Liver (tissue), 8 donors: ENCODE measurements at regions not wholly inside any gene's neighbourhood (a gene's known extent, or its start where the extent isn't known, plus 50 kb on each side); places are given as distances from the start of the nearest gene placed in this dataset.

Source experiments
- DNase-seq: peaks from one replicate; pipeline ENCODE4 v3.0.0-alpha.2; 2017; ENCODE audit warnings: low spot score
- H3K27ac ChIP-seq, 2 donors: one replicate each; pipeline ENCODE4 v1.7.0; 2013; ENCODE audit warnings: inconsistent platforms in 2 of 2, low read length in 2 of 2, control low read depth in 1 of 2, low read depth in 1 of 2, mild to moderate bottlenecking in 1 of 2
- H3K27me3 ChIP-seq, 4 donors: one replicate each; pipeline versions ENCODE4 v1.6.1 to v1.7.0; 2013; ENCODE audit warnings: low read length in 3 of 4, inconsistent platforms in 1 of 4, mild to moderate bottlenecking in 1 of 4, moderate library complexity in 1 of 4; ENCODE audit not compliant: control insufficient read depth in 4 of 4, insufficient read depth in 4 of 4
- H3K36me3 ChIP-seq, 4 donors: one replicate each; pipeline versions ENCODE4 v1.6.1 to v1.7.0; 2013; ENCODE audit warnings: low read length in 3 of 4, mild to moderate bottlenecking in 3 of 4, low read depth in 1 of 4, moderate library complexity in 1 of 4; ENCODE audit not compliant: control insufficient read depth in 4 of 4, insufficient read depth in 3 of 4
- H3K4me1 ChIP-seq, 4 donors: one replicate each; pipeline versions ENCODE4 v1.6.1 to v1.7.0; 2013; ENCODE audit warnings: low read length in 3 of 4, mild to moderate bottlenecking in 3 of 4, moderate library complexity in 1 of 4; ENCODE audit not compliant: control insufficient read depth in 4 of 4, insufficient read depth in 4 of 4
- H3K4me3 ChIP-seq, 3 donors: one replicate each; pipeline versions ENCODE4 v1.6.1 to v1.7.0; 2013; ENCODE audit warnings: low read length in 3 of 3, control low read depth in 1 of 3, low read depth in 1 of 3, mild to moderate bottlenecking in 1 of 3
- H3K9ac ChIP-seq, 2 donors: one replicate each; pipeline ENCODE4 v1.7.0; 2013; ENCODE audit warnings: low read length in 2 of 2, mild to moderate bottlenecking in 2 of 2, moderate library complexity in 2 of 2, control low read depth in 1 of 2, low read depth in 1 of 2
- H3K9me3 ChIP-seq, 4 donors: one replicate each; pipeline versions ENCODE4 v1.6.1 to v1.7.0; 2013; ENCODE audit warnings: low read length in 3 of 4; ENCODE audit not compliant: control insufficient read depth in 4 of 4
- EGR1 ChIP-seq, 2 donors: IDR thresholded peaks; 2 replicates each; pipeline ENCODE4 v1.6.1; 2016 to 2018; ENCODE audit warnings: antibody characterized with exemption in 2 of 2, low read depth in 2 of 2
- FOXA1 ChIP-seq: IDR thresholded peaks from 2 replicates; pipeline ENCODE4 v1.6.1; 2016; ENCODE audit warnings: antibody characterized with exemption
- FOXA2 ChIP-seq: IDR thresholded peaks from 2 replicates; pipeline ENCODE4 v1.6.1; 2016; ENCODE audit warnings: antibody characterized with exemption
- GABPA ChIP-seq, 2 donors: IDR thresholded peaks in 1 of 2; conservative IDR thresholded peaks in 1 of 2; 2 replicates each; pipeline ENCODE4 v1.6.1; 2016; ENCODE audit warnings: antibody characterized with exemption in 2 of 2, mild to moderate bottlenecking in 1 of 2, moderate library complexity in 1 of 2
- HNF4A ChIP-seq, 2 donors: conservative IDR thresholded peaks; 2 replicates each; pipeline ENCODE4 v1.6.1; 2016; ENCODE audit warnings: antibody characterized with exemption in 2 of 2, mild to moderate bottlenecking in 2 of 2
- HNF4G ChIP-seq: IDR thresholded peaks from 2 replicates; pipeline ENCODE4 v1.6.1; 2016; ENCODE audit warnings: antibody characterized with exemption
- JUND ChIP-seq, 2 donors: IDR thresholded peaks; 2 replicates each; pipeline ENCODE4 v1.6.1; 2016; ENCODE audit warnings: antibody characterized with exemption in 2 of 2
- NR2F2 ChIP-seq: IDR thresholded peaks from 2 replicates; pipeline ENCODE4 v1.6.1; 2016; ENCODE audit warnings: antibody characterized with exemption
- RAD21 ChIP-seq, 2 donors: IDR thresholded peaks; 2 replicates each; pipeline ENCODE4 v1.6.1; 2016; ENCODE audit warnings: antibody characterized with exemption in 2 of 2, mild to moderate bottlenecking in 2 of 2
- RXRA ChIP-seq, 2 donors: IDR thresholded peaks; 2 replicates each; pipeline ENCODE4 v1.6.1; 2017 to 2018; ENCODE audit warnings: antibody characterized with exemption in 2 of 2, mild to moderate bottlenecking in 1 of 2
- SP1 ChIP-seq: IDR thresholded peaks from 2 replicates; pipeline ENCODE4 v1.6.1; 2018; ENCODE audit warnings: antibody characterized with exemption, mild to moderate bottlenecking
- YY1 ChIP-seq: IDR thresholded peaks from 2 replicates; pipeline ENCODE4 v1.6.1; 2016; ENCODE audit warnings: antibody characterized with exemption, mild to moderate bottlenecking
- WGBS: extraction: QIAGEN DNeasy Blood & Tissue Kit; methylation state at CpG from one replicate; pipeline ENCODE4 v1.1.7; 2013; 5-methylcytosine and 5-hydroxymethylcytosine counted together
- TF ChIP-seq, protein P1 (sequence below): IDR thresholded peaks from 2 replicates; pipeline ENCODE4 v1.6.1; 2016; ENCODE audit warnings: antibody characterized with exemption
- TF ChIP-seq, protein P2 (sequence below): fragments of 150-350 bp; IDR thresholded peaks from 2 replicates; pipeline ENCODE4 v1.5.1; 2017; ENCODE audit warnings: improper control_type of control experiment, low read depth, low read length; ENCODE audit not compliant: missing input control
- TF ChIP-seq, protein P3 (sequence below): IDR thresholded peaks from 2 replicates; pipeline ENCODE4 v1.6.1; 2016; ENCODE audit warnings: antibody characterized with exemption
- TF ChIP-seq, protein P4 (sequence below): IDR thresholded peaks from 2 replicates; pipeline ENCODE4 v1.6.1; 2016; ENCODE audit warnings: antibody characterized with exemption
- TF ChIP-seq, protein P5 (sequence below): IDR thresholded peaks from 2 replicates; pipeline ENCODE4 v1.6.1; 2016; ENCODE audit warnings: antibody characterized with exemption, mild to moderate bottlenecking
- donor health status: healthy.
- donor health status: healthy.
- donor health status: healthy.
- donor health status: healthy.
- donor health status: healthy.

DNA sequence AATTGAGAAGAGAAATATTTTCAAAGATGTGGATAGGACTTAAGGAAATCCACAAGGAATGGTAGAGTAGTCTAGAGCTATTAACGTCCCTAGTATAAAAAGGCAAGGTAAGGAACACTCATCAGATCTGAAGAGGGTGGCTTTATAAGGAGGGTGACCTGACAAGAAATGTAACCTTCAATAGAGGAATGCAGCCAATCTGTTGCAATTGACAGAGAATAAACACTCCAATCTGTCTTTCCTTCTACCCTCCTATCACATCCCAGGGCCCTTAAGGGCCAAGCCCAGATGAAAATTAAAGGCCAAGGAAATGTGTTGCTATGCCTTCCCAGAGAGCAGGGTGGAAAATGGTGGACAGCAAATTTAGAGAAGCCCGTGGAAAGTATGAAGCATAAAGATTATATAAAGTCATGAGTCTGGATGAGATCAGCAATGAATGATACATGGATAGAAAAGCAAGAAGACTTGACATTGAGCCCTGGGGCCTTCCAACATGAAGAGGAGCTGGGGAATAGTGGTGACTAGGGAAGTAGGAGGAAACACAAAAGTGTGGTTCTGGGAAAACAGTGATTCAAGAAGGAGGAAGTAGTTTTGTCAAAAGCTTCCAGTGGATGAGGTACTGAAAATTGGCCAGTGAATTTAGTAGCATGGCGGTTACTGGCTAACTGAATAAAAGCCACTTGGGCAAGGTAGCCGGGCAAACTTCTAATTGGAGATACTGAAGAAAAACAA lies 270.6 kb upstream of the TANK start:
- H3K27ac ChIP-seq = no peak overlapping the region
- WGBS = 95% methylated on average over 4 of the region's 4 CpGs
- no peaks in the 10 kb centered on the region for H3K27me3 ChIP-seq
- no peaks in the 10 kb centered on the region for H3K4me1 ChIP-seq
- H3K9ac ChIP-seq = no peak overlapping the region
- no peak for TF ChIP-seq RXRA (IDR thresholded peaks at IDR 0.05)
- TF ChIP-seq EGR1 (IDR thresholded peaks at IDR 0.05; ENCODE audit: low read depth in 2 of 2) = no peak
- TF ChIP-seq, protein P1, sequence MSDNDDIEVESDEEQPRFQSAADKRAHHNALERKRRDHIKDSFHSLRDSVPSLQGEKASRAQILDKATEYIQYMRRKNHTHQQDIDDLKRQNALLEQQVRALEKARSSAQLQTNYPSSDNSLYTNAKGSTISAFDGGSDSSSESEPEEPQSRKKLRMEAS = no peak
- TF ChIP-seq, protein P2, sequence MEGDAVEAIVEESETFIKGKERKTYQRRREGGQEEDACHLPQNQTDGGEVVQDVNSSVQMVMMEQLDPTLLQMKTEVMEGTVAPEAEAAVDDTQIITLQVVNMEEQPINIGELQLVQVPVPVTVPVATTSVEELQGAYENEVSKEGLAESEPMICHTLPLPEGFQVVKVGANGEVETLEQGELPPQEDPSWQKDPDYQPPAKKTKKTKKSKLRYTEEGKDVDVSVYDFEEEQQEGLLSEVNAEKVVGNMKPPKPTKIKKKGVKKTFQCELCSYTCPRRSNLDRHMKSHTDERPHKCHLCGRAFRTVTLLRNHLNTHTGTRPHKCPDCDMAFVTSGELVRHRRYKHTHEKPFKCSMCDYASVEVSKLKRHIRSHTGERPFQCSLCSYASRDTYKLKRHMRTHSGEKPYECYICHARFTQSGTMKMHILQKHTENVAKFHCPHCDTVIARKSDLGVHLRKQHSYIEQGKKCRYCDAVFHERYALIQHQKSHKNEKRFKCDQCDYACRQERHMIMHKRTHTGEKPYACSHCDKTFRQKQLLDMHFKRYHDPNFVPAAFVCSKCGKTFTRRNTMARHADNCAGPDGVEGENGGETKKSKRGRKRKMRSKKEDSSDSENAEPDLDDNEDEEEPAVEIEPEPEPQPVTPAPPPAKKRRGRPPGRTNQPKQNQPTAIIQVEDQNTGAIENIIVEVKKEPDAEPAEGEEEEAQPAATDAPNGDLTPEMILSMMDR = no peak
- no peak for TF ChIP-seq SP1
- TF ChIP-seq NR2F2 = no peak
- no peak for TF ChIP-seq GABPA (IDR thresholded peaks at IDR 0.05 in 1 of 2, conservative IDR thresholded peaks at IDR 0.05 in 1 of 2)
- no peak for TF ChIP-seq RAD21 (IDR thresholded peaks at IDR 0.05)
- TF ChIP-seq HNF4A (conservative IDR thresholded peaks at IDR 0.05) = no peak
- TF ChIP-seq, protein P3, sequence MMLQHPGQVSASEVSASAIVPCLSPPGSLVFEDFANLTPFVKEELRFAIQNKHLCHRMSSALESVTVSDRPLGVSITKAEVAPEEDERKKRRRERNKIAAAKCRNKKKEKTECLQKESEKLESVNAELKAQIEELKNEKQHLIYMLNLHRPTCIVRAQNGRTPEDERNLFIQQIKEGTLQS = no peak
- TF ChIP-seq HNF4G = no peak
- TF ChIP-seq JUND (IDR thresholded peaks at IDR 0.05) = no peak
- TF ChIP-seq FOXA2 = no peak
- TF ChIP-seq, protein P4, sequence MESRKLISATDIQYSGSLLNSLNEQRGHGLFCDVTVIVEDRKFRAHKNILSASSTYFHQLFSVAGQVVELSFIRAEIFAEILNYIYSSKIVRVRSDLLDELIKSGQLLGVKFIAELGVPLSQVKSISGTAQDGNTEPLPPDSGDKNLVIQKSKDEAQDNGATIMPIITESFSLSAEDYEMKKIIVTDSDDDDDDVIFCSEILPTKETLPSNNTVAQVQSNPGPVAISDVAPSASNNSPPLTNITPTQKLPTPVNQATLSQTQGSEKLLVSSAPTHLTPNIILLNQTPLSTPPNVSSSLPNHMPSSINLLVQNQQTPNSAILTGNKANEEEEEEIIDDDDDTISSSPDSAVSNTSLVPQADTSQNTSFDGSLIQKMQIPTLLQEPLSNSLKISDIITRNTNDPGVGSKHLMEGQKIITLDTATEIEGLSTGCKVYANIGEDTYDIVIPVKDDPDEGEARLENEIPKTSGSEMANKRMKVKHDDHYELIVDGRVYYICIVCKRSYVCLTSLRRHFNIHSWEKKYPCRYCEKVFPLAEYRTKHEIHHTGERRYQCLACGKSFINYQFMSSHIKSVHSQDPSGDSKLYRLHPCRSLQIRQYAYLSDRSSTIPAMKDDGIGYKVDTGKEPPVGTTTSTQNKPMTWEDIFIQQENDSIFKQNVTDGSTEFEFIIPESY = no peak
- no peak for TF ChIP-seq FOXA1
- TF ChIP-seq, protein P5, sequence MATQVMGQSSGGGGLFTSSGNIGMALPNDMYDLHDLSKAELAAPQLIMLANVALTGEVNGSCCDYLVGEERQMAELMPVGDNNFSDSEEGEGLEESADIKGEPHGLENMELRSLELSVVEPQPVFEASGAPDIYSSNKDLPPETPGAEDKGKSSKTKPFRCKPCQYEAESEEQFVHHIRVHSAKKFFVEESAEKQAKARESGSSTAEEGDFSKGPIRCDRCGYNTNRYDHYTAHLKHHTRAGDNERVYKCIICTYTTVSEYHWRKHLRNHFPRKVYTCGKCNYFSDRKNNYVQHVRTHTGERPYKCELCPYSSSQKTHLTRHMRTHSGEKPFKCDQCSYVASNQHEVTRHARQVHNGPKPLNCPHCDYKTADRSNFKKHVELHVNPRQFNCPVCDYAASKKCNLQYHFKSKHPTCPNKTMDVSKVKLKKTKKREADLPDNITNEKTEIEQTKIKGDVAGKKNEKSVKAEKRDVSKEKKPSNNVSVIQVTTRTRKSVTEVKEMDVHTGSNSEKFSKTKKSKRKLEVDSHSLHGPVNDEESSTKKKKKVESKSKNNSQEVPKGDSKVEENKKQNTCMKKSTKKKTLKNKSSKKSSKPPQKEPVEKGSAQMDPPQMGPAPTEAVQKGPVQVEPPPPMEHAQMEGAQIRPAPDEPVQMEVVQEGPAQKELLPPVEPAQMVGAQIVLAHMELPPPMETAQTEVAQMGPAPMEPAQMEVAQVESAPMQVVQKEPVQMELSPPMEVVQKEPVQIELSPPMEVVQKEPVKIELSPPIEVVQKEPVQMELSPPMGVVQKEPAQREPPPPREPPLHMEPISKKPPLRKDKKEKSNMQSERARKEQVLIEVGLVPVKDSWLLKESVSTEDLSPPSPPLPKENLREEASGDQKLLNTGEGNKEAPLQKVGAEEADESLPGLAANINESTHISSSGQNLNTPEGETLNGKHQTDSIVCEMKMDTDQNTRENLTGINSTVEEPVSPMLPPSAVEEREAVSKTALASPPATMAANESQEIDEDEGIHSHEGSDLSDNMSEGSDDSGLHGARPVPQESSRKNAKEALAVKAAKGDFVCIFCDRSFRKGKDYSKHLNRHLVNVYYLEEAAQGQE = no peak
- no peak for TF ChIP-seq YY1
- no peak for DNase-seq
- no peak overlapping the region for H3K4me3 ChIP-seq
- H3K9me3 ChIP-seq = no peaks in the 10 kb centered on the region
- H3K36me3 ChIP-seq = no peaks in the 10 kb centered on the region
